ENCODE measurements at regions not wholly inside any gene's neighbourhood (a gene's known extent, or its start where the extent isn't known, plus 50 kb on each side); places are given as distances from the start of the nearest gene placed in this dataset.

GRCh38 chr13:111548805-111549204 is 228.4 kb downstream of the TEX29 start:
- Mint-ChIP-seq H3K4me1 (no peaks in the 10 kb centered on the region), H3K36me3 (no peaks in the 10 kb centered on the region), H3K4me3 (no peak overlapping the region), H3K9me3 (peaks cover 8% of the 10 kb centered on the region), H3K27me3 (peaks cover 2% of the 10 kb centered on the region), H3K27ac (no peak overlapping the region)
- no peak for ATAC-seq (ENCODE audit: low read depth)
- no peak for DNase-seq
- POLR2A ChIA-PET: no interaction called here

- DNase-seq (no peak), ATAC-seq (ENCODE audit: low read depth) (no peak)
- H3K36me3 Mint-ChIP-seq: no peaks in the 10 kb centered on the region
- peaks cover 2% of the 10 kb centered on the region for H3K27me3 Mint-ChIP-seq
- peaks cover 4% of the 10 kb centered on the region for H3K9me3 Mint-ChIP-seq
- H3K4me3 Mint-ChIP-seq: no peak overlapping the region
- POLR2A ChIA-PET: no interaction called here
- no peak overlapping the region for H3K27ac Mint-ChIP-seq
- H3K4me1 Mint-ChIP-seq: no peaks in the 10 kb centered on the region
These were observed 229.0 kb downstream of the TEX29 start for GRCh38 chr13:111549464-111549863.

GRCh38 chr13:111550062-111550461 is 229.6 kb downstream of the TEX29 start:
- Mint-ChIP-seq H3K36me3 (no peaks in the 10 kb centered on the region), H3K27me3 (peaks cover 2% of the 10 kb centered on the region), H3K27ac (no peak overlapping the region), H3K4me1 (no peaks in the 10 kb centered on the region), H3K4me3 (no peak overlapping the region), H3K9me3 (no peaks in the 10 kb centered on the region)
- DNase-seq (no peak), ATAC-seq (ENCODE audit: low read depth) (no peak)
- POLR2A ChIA-PET: no interaction called here

GRCh38 chr13:111551204-111551820 is 230.9 kb downstream of the TEX29 start:
- Mint-ChIP-seq H3K27me3 (peaks cover 2% of the 10 kb centered on the region), H3K4me1 (no peaks in the 10 kb centered on the region), H3K27ac (no peak overlapping the region), H3K9me3 (no peaks in the 10 kb centered on the region), H3K4me3 (no peak overlapping the region), H3K36me3 (no peaks in the 10 kb centered on the region)
- POLR2A ChIA-PET: no interaction called here
- ATAC-seq (ENCODE audit: low read depth): no peak
- no peak for DNase-seq

GRCh38 chr13:111552891-111553655 is 232.6 kb downstream of the TEX29 start:
- POLR2A ChIA-PET: no interaction called here
- Mint-ChIP-seq H3K4me3 (no peak overlapping the region), H3K27me3 (peaks cover 2% of the 10 kb centered on the region), H3K27ac (no peak overlapping the region), H3K4me1 (no peaks in the 10 kb centered on the region), H3K9me3 (no peaks in the 10 kb centered on the region), H3K36me3 (no peaks in the 10 kb centered on the region)
- DNase-seq: no peak
- ATAC-seq (ENCODE audit: low read depth): no peak

GRCh38 chr13:111554539-111555267 is 234.3 kb downstream of the TEX29 start:
- ATAC-seq (ENCODE audit: low read depth) (no peak), DNase-seq (no peak)
- POLR2A ChIA-PET: no interaction called here
- no peaks in the 10 kb centered on the region for H3K9me3 Mint-ChIP-seq
- H3K4me1 Mint-ChIP-seq: no peaks in the 10 kb centered on the region
- H3K27me3 Mint-ChIP-seq: peaks cover 2% of the 10 kb centered on the region
- H3K27ac Mint-ChIP-seq: no peak overlapping the region
- no peak overlapping the region for H3K4me3 Mint-ChIP-seq
- no peaks in the 10 kb centered on the region for H3K36me3 Mint-ChIP-seq

GRCh38 chr13:111555268-111555808 is 234.9 kb downstream of the TEX29 start:
- no peak for ATAC-seq (ENCODE audit: low read depth)
- POLR2A ChIA-PET: no interaction called here
- Mint-ChIP-seq H3K36me3 (no peaks in the 10 kb centered on the region), H3K4me1 (no peaks in the 10 kb centered on the region), H3K4me3 (no peak overlapping the region), H3K27me3 (peaks cover 2% of the 10 kb centered on the region), H3K27ac (no peak overlapping the region), H3K9me3 (no peaks in the 10 kb centered on the region)
- no peak for DNase-seq

- Mint-ChIP-seq H3K4me3 (no peak overlapping the region), H3K9me3 (no peaks in the 10 kb centered on the region)
- POLR2A ChIA-PET: no interaction called here
These were observed 235.5 kb downstream of the TEX29 start for GRCh38 chr13:111555903-111556302.

GRCh38 chr13:111556496-111556895 is 236.1 kb downstream of the TEX29 start:
- ATAC-seq (ENCODE audit: low read depth) (no peak), DNase-seq (no peak)
- Mint-ChIP-seq H3K27ac (no peak overlapping the region), H3K36me3 (no peaks in the 10 kb centered on the region), H3K27me3 (peaks cover 2% of the 10 kb centered on the region), H3K9me3 (no peaks in the 10 kb centered on the region), H3K4me3 (no peak overlapping the region), H3K4me1 (no peaks in the 10 kb centered on the region)
- POLR2A ChIA-PET: no interaction called here

More at GRCh38 chr13:111555903-111556302, 235.5 kb downstream of the TEX29 start:
- Mint-ChIP-seq H3K27ac (no peak overlapping the region), H3K4me1 (no peaks in the 10 kb centered on the region), H3K27me3 (peaks cover 2% of the 10 kb centered on the region), H3K36me3 (no peaks in the 10 kb centered on the region)
- ATAC-seq (ENCODE audit: low read depth) (no peak), DNase-seq (no peak)

GRCh38 chr13:111557921-111558699 is 237.7 kb downstream of the TEX29 start:
- no peak overlapping the region for H3K27ac Mint-ChIP-seq
- POLR2A ChIA-PET: no interaction called here
- ATAC-seq (ENCODE audit: low read depth): no peak
- H3K9me3 Mint-ChIP-seq: no peaks in the 10 kb centered on the region
- no peaks in the 10 kb centered on the region for H3K36me3 Mint-ChIP-seq
- H3K27me3 Mint-ChIP-seq: peaks cover 2% of the 10 kb centered on the region
- no peak for DNase-seq
- H3K4me3 Mint-ChIP-seq: no peak overlapping the region
- H3K4me1 Mint-ChIP-seq: no peaks in the 10 kb centered on the region

- Mint-ChIP-seq H3K9me3 (no peaks in the 10 kb centered on the region), H3K4me3 (no peak overlapping the region), H3K27me3 (no peaks in the 10 kb centered on the region), H3K27ac (no peak overlapping the region), H3K4me1 (no peaks in the 10 kb centered on the region), H3K36me3 (no peaks in the 10 kb centered on the region)
- POLR2A ChIA-PET: no interaction called here
- ATAC-seq (ENCODE audit: low read depth) (no peak), DNase-seq (no peak)
These were observed 238.3 kb downstream of the TEX29 start for GRCh38 chr13:111558700-111559088.

- Mint-ChIP-seq H3K27me3 (no peaks in the 10 kb centered on the region), H3K27ac (no peak overlapping the region)
- ATAC-seq (ENCODE audit: low read depth): no peak
These were observed 239.4 kb downstream of the TEX29 start for GRCh38 chr13:111559612-111560403.

More at GRCh38 chr13:111559612-111560403, 239.4 kb downstream of the TEX29 start:
- no peaks in the 10 kb centered on the region for H3K36me3 Mint-ChIP-seq
- no peaks in the 10 kb centered on the region for H3K9me3 Mint-ChIP-seq
- POLR2A ChIA-PET: no interaction called here
- no peaks in the 10 kb centered on the region for H3K4me1 Mint-ChIP-seq
- DNase-seq: no peak
- H3K4me3 Mint-ChIP-seq: no peak overlapping the region
